Tibial nerve (tissue), 4 donors: ENCODE measurements at regions not wholly inside any gene's neighbourhood (a gene's known extent, or its start where the extent isn't known, plus 50 kb on each side); places are given as distances from the start of the nearest gene placed in this dataset.
A peak's percentile ranks its signal among the peaks of the same experiment; 100 is the strongest.

Source experiments
- DNase-seq, 2 donors: peaks; one replicate each; pipeline ENCODE4 v3.0.0-alpha.2; 2019; ENCODE audit warnings: low spot score in 2 of 2
- H3K27ac ChIP-seq, 4 donors: fragments of 200-600 bp; sonication (generic) in 3 of 4; one replicate each; pipeline ENCODE4 v1.5.1; 2017 to 2019; ENCODE audit warnings: mild to moderate bottlenecking in 1 of 4
- H3K27me3 ChIP-seq, 2 donors: fragments of 200-600 bp; sonication (generic) in 1 of 2; one replicate each; pipeline versions ENCODE4 v1.5.1 to v1.6.0; 2017 to 2019
- H3K36me3 ChIP-seq, 3 donors: fragments of 200-600 bp; sonication (generic); one replicate each; pipeline ENCODE4 v1.5.1; 2018 to 2019
- H3K4me1 ChIP-seq, 4 donors: fragments of 200-600 bp; sonication (generic) in 3 of 4; one replicate each; pipeline ENCODE4 v1.5.1; 2017 to 2019
- H3K4me3 ChIP-seq, 4 donors: fragments of 200-600 bp; sonication (generic) in 3 of 4; one replicate each; pipeline ENCODE4 v1.5.1; 2017 to 2019; ENCODE audit warnings: mild to moderate bottlenecking in 1 of 4, moderate library complexity in 1 of 4
- H3K9me3 ChIP-seq, 4 donors: fragments of 200-600 bp; sonication (generic) in 3 of 4; one replicate each; pipeline ENCODE4 v1.5.1; 2017 to 2019
- EP300 ChIP-seq, 2 donors: sonication (generic); formaldehyde crosslinking; IDR thresholded peaks; one replicate each; pipeline ENCODE4 v1.6.1; 2017; ENCODE audit warnings: antibody characterized with exemption in 2 of 2, mild to moderate bottlenecking in 1 of 2
- POLR2A ChIP-seq, 2 donors: fragments of 450-650 bp; IDR thresholded peaks; one replicate each; pipeline ENCODE4 v1.6.1; 2017; ENCODE audit warnings: antibody characterized with exemption in 2 of 2, mild to moderate bottlenecking in 2 of 2, moderate library complexity in 2 of 2
- WGBS, 2 donors: methylation state at CpG; one replicate each; pipeline ENCODE4 v1.1.5; 2018; 5-methylcytosine and 5-hydroxymethylcytosine counted together
- TF ChIP-seq, protein P1 (sequence below), 5 experiments: fragments of 200-600 bp in 3 of 5; fragments of 450-650 bp in 2 of 5; sonication (generic) in 3 of 5; IDR thresholded peaks; one replicate each; pipeline ENCODE4 v1.5.1; 2016 to 2019; ENCODE audit warnings: antibody characterized with exemption in 5 of 5, mild to moderate bottlenecking in 3 of 5, moderate library complexity in 2 of 5

DNA sequence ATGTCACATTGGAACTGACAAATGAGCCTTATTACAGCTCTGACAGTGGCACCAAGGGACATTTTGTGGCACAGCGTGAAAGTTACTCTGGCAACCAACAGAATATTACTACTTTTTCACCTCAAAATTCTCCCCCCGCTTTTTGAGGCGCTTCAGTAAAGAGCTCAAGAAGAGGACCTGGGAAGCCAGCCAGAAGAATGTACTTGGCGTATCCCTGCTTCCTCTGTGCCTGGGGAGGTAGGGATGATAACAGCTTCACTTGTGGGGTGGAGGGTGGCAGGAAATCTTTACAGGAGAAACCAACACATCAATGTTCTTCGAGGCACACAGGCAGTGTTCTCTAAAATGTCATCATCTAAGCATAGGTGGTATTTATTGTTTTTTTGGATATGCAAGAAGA, 624.1 kb downstream of the NR2F1-AS1 start:
- Histone ChIP-seq H3K36me3 (no peaks in the 10 kb centered on the region), H3K27me3 (no peaks in the 10 kb centered on the region), H3K9me3 (peaks cover 0 to 10% (median 5%) of the 10 kb centered on the region in 4 donors), H3K4me1 (no peaks in the 10 kb centered on the region), H3K4me3 (no peak overlapping the region), H3K27ac (no peak overlapping the region)
- 79 to 81% methylated on average over 5 of the region's 5 CpGs for WGBS, 2 donors
- no peak for TF ChIP-seq POLR2A (IDR thresholded peaks at IDR 0.05)
- TF ChIP-seq, protein P1, sequence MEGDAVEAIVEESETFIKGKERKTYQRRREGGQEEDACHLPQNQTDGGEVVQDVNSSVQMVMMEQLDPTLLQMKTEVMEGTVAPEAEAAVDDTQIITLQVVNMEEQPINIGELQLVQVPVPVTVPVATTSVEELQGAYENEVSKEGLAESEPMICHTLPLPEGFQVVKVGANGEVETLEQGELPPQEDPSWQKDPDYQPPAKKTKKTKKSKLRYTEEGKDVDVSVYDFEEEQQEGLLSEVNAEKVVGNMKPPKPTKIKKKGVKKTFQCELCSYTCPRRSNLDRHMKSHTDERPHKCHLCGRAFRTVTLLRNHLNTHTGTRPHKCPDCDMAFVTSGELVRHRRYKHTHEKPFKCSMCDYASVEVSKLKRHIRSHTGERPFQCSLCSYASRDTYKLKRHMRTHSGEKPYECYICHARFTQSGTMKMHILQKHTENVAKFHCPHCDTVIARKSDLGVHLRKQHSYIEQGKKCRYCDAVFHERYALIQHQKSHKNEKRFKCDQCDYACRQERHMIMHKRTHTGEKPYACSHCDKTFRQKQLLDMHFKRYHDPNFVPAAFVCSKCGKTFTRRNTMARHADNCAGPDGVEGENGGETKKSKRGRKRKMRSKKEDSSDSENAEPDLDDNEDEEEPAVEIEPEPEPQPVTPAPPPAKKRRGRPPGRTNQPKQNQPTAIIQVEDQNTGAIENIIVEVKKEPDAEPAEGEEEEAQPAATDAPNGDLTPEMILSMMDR (IDR thresholded peaks at IDR 0.05): no peak
- DNase-seq: no peak

DNA sequence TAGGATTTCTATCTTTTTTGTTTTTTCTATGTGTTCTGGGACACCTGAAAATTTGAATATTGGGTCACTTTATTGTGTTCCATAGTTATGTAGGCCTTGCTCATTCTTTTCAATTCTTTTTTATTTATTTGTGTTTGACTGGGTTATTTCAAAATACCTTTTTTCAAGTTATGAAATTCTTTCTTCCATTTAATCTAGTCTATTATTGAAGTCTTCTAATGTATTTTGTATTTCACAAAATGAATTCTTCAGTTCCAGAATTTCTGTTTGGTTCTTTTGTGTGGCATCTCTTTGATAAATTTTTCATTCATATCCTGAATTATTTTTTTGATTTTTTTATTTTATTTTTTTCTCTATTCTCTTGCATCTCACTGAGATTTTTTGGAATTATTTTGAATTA, 628.8 kb downstream of the NR2F1-AS1 start:
- Histone ChIP-seq H3K4me1 (no peaks in the 10 kb centered on the region), H3K4me3 (no peak overlapping the region), H3K27me3 (no peaks in the 10 kb centered on the region), H3K36me3 (no peaks in the 10 kb centered on the region), H3K27ac (no peak overlapping the region), H3K9me3 (peaks cover 0 to 34% (median 10%) of the 10 kb centered on the region in 4 donors)
- TF ChIP-seq POLR2A (IDR thresholded peaks at IDR 0.05) (no peak), EP300 (IDR thresholded peaks at IDR 0.05) (no peak)
- TF ChIP-seq, protein P1 (IDR thresholded peaks at IDR 0.05): no peak
- no peak for DNase-seq

DNA sequence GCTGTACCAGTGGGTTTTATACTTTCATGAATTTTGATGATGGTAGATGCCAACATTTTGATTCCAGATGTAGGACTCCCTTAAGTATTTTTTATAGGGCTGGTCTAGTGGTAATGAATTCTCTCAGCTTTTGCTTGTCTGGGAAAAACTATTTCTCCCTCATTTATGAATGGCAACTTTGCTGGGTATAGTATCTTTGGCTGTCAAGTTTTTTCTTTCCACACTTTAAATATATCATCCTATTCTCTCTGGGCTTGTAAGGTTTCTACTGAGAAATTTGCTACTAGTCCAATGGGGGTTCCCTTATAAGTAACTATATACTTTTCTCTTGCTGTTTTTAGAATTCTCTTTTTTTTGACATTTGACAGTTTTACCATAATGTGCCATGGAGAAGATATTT, 629.3 kb downstream of the NR2F1-AS1 start:
- Histone ChIP-seq H3K27ac (no peak overlapping the region), H3K9me3 (peaks cover 0 to 34% (median 10%) of the 10 kb centered on the region in 4 donors), H3K36me3 (no peaks in the 10 kb centered on the region), H3K4me1 (no peaks in the 10 kb centered on the region), H3K4me3 (no peak overlapping the region), H3K27me3 (no peaks in the 10 kb centered on the region)
- no peak for DNase-seq
- TF ChIP-seq, protein P1 (IDR thresholded peaks at IDR 0.05): no peak
- TF ChIP-seq POLR2A (IDR thresholded peaks at IDR 0.05) (no peak), EP300 (IDR thresholded peaks at IDR 0.05) (no peak)

DNA sequence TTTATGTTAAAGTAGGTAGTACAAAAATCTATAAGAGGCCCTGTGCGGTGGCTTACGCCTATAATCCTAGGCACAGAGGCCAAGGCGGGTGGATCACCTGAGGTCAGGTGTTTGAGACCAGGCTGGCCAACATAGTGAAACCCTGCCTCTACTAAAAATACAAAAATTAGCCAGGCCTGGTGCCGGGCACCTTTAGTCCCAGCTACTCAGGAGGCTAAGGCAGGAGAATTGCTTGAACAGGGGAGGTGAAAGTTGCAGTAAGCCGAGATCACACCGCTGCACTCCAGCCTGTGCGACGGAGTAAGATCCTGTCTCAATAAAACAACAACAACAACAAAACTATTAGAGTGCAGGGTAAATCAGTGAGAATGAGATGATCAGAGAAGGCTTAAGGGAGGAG, 634.5 kb downstream of the NR2F1-AS1 start:
- H3K9me3 ChIP-seq: peaks cover 0 to 21% (median 4%) of the 10 kb centered on the region in 4 donors
- DNase-seq: no peak
- TF ChIP-seq, protein P1 (IDR thresholded peaks at IDR 0.05): no peak
- TF ChIP-seq EP300 (IDR thresholded peaks at IDR 0.05): no peak
- no peak for TF ChIP-seq POLR2A (IDR thresholded peaks at IDR 0.05)
- H3K4me1 ChIP-seq: peaks cover 0 to 20% (median 0%) of the 10 kb centered on the region in 4 donors
- WGBS, 2 donors: 96 to 98% methylated on average over 8 of the region's 8 CpGs
- H3K36me3 ChIP-seq: no peaks in the 10 kb centered on the region
- H3K27me3 ChIP-seq: no peaks in the 10 kb centered on the region
- no peak overlapping the region for H3K27ac ChIP-seq
- no peak overlapping the region for H3K4me3 ChIP-seq

DNA sequence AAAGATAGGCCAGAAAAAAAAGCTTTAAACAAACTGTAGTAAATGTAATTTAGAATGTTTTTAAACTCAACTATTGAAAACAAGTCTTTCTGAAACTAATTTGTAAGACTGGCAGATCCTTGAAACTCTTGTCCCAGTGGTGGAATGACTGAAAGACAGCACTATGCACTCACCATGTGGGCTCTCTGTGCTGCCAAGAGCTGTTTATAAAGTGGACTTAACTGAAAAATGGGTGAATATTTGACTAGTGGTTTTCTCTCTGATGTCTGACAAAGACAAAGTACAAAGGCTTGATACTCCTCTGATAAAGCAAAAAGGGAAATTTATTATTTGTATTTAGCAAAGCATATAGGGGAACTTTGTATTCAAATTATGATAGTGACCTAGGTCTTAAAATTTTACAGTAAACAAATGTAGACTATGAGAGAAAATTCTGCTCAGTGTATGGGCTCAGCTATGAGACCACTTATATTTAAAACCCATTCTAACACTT, 635.4 kb downstream of the NR2F1-AS1 start:
- Histone ChIP-seq H3K36me3 (no peaks in the 10 kb centered on the region), H3K27me3 (no peaks in the 10 kb centered on the region), H3K9me3 (peaks cover 0 to 15% (median 3%) of the 10 kb centered on the region in 4 donors), H3K4me1 (peaks cover 0 to 20% (median 0%) of the 10 kb centered on the region in 4 donors), H3K4me3 (no peak overlapping the region), H3K27ac (peak overlapping the region in 2 of 4 donors; percentile 54 to 71)
- no peak for DNase-seq
- TF ChIP-seq EP300 (IDR thresholded peaks at IDR 0.05): no peak
- TF ChIP-seq POLR2A (IDR thresholded peaks at IDR 0.05): no peak
- TF ChIP-seq, protein P1 (IDR thresholded peaks at IDR 0.05): no peak
